GM23338 (cell line): ENCODE measurements at regions not wholly inside any gene's neighbourhood (a gene's known extent, or its start where the extent isn't known, plus 50 kb on each side); places are given as distances from the start of the nearest gene placed in this dataset.

Source experiments
- ATAC-seq: fragments of 200-7000 bp; cut with Tn5 transposase; 3 replicates; pipeline ENCODE4 v1.9.1; 2020
- DNase-seq: peaks from one replicate; pipeline ENCODE4 v3.0.0-alpha.2; 2015; ENCODE audit warnings: low spot score
- H2AFZ ChIP-seq: fragments of 200-600 bp; sonication (generic); 2 replicates; pipeline ENCODE4 v1.8.0; 2016; ENCODE audit warnings: antibody characterized with exemption, mild to moderate bottlenecking, moderate library complexity
- H3F3A ChIP-seq: fragments of 200-600 bp; sonication (generic); replicated peaks from 2 replicates; pipeline ENCODE4 v1.8.0; 2017; ENCODE audit warnings: antibody characterized with exemption, mixed run types, low read depth
- H3K27ac ChIP-seq: fragments of 200-600 bp; sonication (generic); 2 replicates; pipeline ENCODE4 v1.6.1; 2016; ENCODE audit warnings: low read depth
- H3K27me3 ChIP-seq: fragments of 200-600 bp; sonication (generic); 2 replicates; pipeline ENCODE4 v1.8.0; 2016; ENCODE audit warnings: mild to moderate bottlenecking, mixed run types, moderate library complexity; ENCODE audit not compliant: insufficient read depth
- H3K36me3 ChIP-seq: fragments of 200-600 bp; sonication (generic); 2 replicates; pipeline ENCODE4 v1.8.0; 2016; ENCODE audit warnings: mild to moderate bottlenecking; ENCODE audit not compliant: insufficient read depth
- H3K4me1 ChIP-seq: fragments of 200-600 bp; sonication (generic); 2 replicates; pipeline ENCODE4 v1.8.0; 2016; ENCODE audit warnings: mild to moderate bottlenecking, moderate library complexity; ENCODE audit not compliant: insufficient read depth
- H3K4me2 ChIP-seq: fragments of 200-600 bp; sonication (generic); 2 replicates; pipeline ENCODE4 v1.7.1; 2017; ENCODE audit warnings: mixed run types
- H3K4me3 ChIP-seq: fragments of 200-600 bp; sonication (generic); 2 replicates; pipeline ENCODE4 v1.6.1; 2016; ENCODE audit warnings: mixed run types
- H3K79me2 ChIP-seq: fragments of 200-600 bp; sonication (generic); replicated peaks from 2 replicates; pipeline ENCODE4 v1.8.0; 2017; ENCODE audit warnings: mild to moderate bottlenecking; ENCODE audit not compliant: insufficient read depth
- H3K9me2 ChIP-seq: fragments of 200-600 bp; sonication (generic); 2 replicates; pipeline ENCODE4 v1.8.0; 2017; ENCODE audit not compliant: insufficient read depth
- H4K20me1 ChIP-seq: fragments of 200-600 bp; sonication (generic); replicated peaks from 2 replicates; pipeline ENCODE4 v1.8.0; 2017; ENCODE audit warnings: mild to moderate bottlenecking; ENCODE audit not compliant: insufficient read depth
- H3K27ac Mint-ChIP-seq: 2 replicates; pipeline ENCODE4 v1.8.0; 2020; ENCODE audit warnings: inconsistent platforms, mild to moderate bottlenecking, moderate library complexity, mixed read lengths
- H3K27me3 Mint-ChIP-seq: 3 replicates; pipeline ENCODE4 v1.8.0; 2022; ENCODE audit warnings: low read depth, mild to moderate bottlenecking, moderate library complexity, mixed read lengths, inconsistent platforms; ENCODE audit not compliant: insufficient read depth, poor library complexity
- H3K36me3 Mint-ChIP-seq: 3 replicates; pipeline ENCODE4 v1.8.0; 2021; ENCODE audit warnings: low read depth, mild to moderate bottlenecking, inconsistent platforms, moderate library complexity, mixed read lengths
- H3K4me1 Mint-ChIP-seq: 3 replicates; pipeline ENCODE4 v1.8.0; 2020; ENCODE audit warnings: mild to moderate bottlenecking, inconsistent platforms, mixed read lengths
- H3K4me3 Mint-ChIP-seq: 3 replicates; pipeline ENCODE4 v1.8.0; 2021; ENCODE audit warnings: moderate library complexity, mild to moderate bottlenecking, inconsistent platforms, mixed read lengths
- H3K9me3 Mint-ChIP-seq: 3 replicates; pipeline ENCODE4 v1.8.0; 2020; ENCODE audit warnings: moderate library complexity, mild to moderate bottlenecking, inconsistent platforms, mixed read lengths
- CTCF ChIP-seq, 2 experiments: fragments of 200-600 bp in 1 of 2; sonication (generic) in 1 of 2; conservative IDR thresholded peaks; 2 replicates each; pipeline versions ENCODE4 v1.5.1 to v1.6.1; 2016 to 2017; ENCODE audit warnings: antibody characterized with exemption in 2 of 2, low read depth in 2 of 2, mild to moderate bottlenecking in 2 of 2, moderate library complexity in 1 of 2
- POLR2AphosphoS5 ChIP-seq: IDR thresholded peaks from 2 replicates; pipeline ENCODE4 v1.6.1; 2016; ENCODE audit warnings: antibody characterized with exemption, low read depth
- ZNF462 ChIP-seq: fragments of 250-450 bp; sonication (Bioruptor Pico); IDR thresholded peaks from 2 replicates; pipeline ENCODE4 v1.5.0; 2020; ENCODE audit warnings: mild to moderate bottlenecking, moderate library complexity

GRCh38 chr5:125882061-125882460 lies 541.1 kb upstream of the GRAMD2B start (continued):
- no peak for TF ChIP-seq CTCF (conservative IDR thresholded peaks at IDR 0.05; ENCODE audit: low read depth in 2 of 2)

GRCh38 chr5:125883223-125883622 lies 540.0 kb upstream of the GRAMD2B start:
- no peak overlapping the region for H3K4me2 ChIP-seq
- H3K79me2 ChIP-seq: no peaks in the 10 kb centered on the region
- DNase-seq (no peak), ATAC-seq (no peak)
- no peaks in the 10 kb centered on the region for H3K9me2 ChIP-seq
- H3K36me3 ChIP-seq: no peaks in the 10 kb centered on the region
- no peak overlapping the region for H3K27ac ChIP-seq
- no peak overlapping the region for H3K27ac Mint-ChIP-seq
- no peak overlapping the region for H3K4me3 ChIP-seq
- H3K4me1 Mint-ChIP-seq: no peaks in the 10 kb centered on the region; the same call in none of the 3 replicates
- no peak overlapping the region for H3K4me3 Mint-ChIP-seq
- TF ChIP-seq POLR2AphosphoS5: no peak
- no peak for TF ChIP-seq ZNF462
- no peaks in the 10 kb centered on the region for H3K27me3 ChIP-seq
- no peak overlapping the region for H2AFZ ChIP-seq
- no peaks in the 10 kb centered on the region for H3K27me3 Mint-ChIP-seq
- no peaks in the 10 kb centered on the region for H4K20me1 ChIP-seq
- H3K9me3 Mint-ChIP-seq: no peaks in the 10 kb centered on the region
- H3K36me3 Mint-ChIP-seq: no peaks in the 10 kb centered on the region
- H3F3A ChIP-seq: no peaks in the 10 kb centered on the region
- H3K4me1 ChIP-seq: no peaks in the 10 kb centered on the region
